Endothelial cell of umbilical vein (primary cell): ENCODE measurements at regions not wholly inside any gene's neighbourhood (a gene's known extent, or its start where the extent isn't known, plus 50 kb on each side); places are given as distances from the start of the nearest gene placed in this dataset.

Source experiments
- BruUV-seq: library from RNA; stranded (reverse); fragments of 400-500 nt; replicated peaks from 2 replicates; lab custom pipeline; 2021; lab: Mats Ljungman, UMichigan
- CTCF ChIA-PET: fragments of 300-600, 350-600 bp; sonication (Branson Sonifier 250); formaldehyde crosslinking; loops from one replicate; lab custom pipeline; 2021; ENCODE audit warnings: antibody characterized with exemption, inconsistent platforms; lab: Charles Lee
- POLR2A ChIA-PET: fragments of 300-600, 350-600 bp; sonication (Branson Sonifier 250); formaldehyde crosslinking; loops from one replicate; lab custom pipeline; 2021; ENCODE audit warnings: antibody characterized with exemption, inconsistent platforms; lab: Charles Lee
- DNase-seq: peaks from one replicate; pipeline ENCODE4 v3.0.0-alpha.2; 2011; ENCODE audit warnings: low read depth, low spot score
- FAIRE-seq: peaks from 2 replicates; lab custom pipeline; 2011; peaks lifted over from hg19 to GRCh38; lab: Jason Lieb, UNC
- H2AFZ ChIP-seq: 2 replicates; pipeline ENCODE4 v1.6.0; 2012; ENCODE audit warnings: low read depth, low read length, control low read depth, inconsistent platforms
- H3K27ac ChIP-seq: 2 replicates; pipeline ENCODE4 v1.5.1; 2011; ENCODE audit warnings: low read depth, mild to moderate bottlenecking, control low read depth, low read length, moderate library complexity; ENCODE audit not compliant: insufficient read depth
- H3K27me3 ChIP-seq, 2 experiments: 2 replicates each; pipeline versions ENCODE4 v1.6.0 to v1.6.1; 2011; ENCODE audit warnings: low read length in 2 of 2, mixed read lengths in 1 of 2; ENCODE audit not compliant: control insufficient read depth in 2 of 2, insufficient read depth in 2 of 2
- H3K36me3 ChIP-seq, 2 experiments: 2 replicates in 1 of 2; 3 replicates in 1 of 2; pipeline ENCODE4 v1.5.1; 2011; ENCODE audit warnings: low read length in 2 of 2, mild to moderate bottlenecking in 1 of 2, moderate library complexity in 1 of 2; ENCODE audit not compliant: control insufficient read depth in 2 of 2, insufficient read depth in 2 of 2; ENCODE audit errors: extremely low read depth in 1 of 2
- H3K4me1 ChIP-seq: 3 replicates; pipeline ENCODE4 v1.5.1; 2011; ENCODE audit warnings: mild to moderate bottlenecking, low read length; ENCODE audit not compliant: control insufficient read depth, insufficient read depth; ENCODE audit errors: extremely low read depth
- H3K4me2 ChIP-seq: 2 replicates; pipeline ENCODE4 v1.6.1; 2011; ENCODE audit warnings: low read length, control low read depth, mixed read lengths; ENCODE audit not compliant: insufficient read depth
- H3K4me3 ChIP-seq, 3 experiments: fragments of 200-600 bp in 1 of 3; sonication (generic), shearing (Covaris generic) in 1 of 3; replicated peaks in 1 of 3; 2 replicates each; pipeline ENCODE4 v1.5.1; 2011 to 2016; ENCODE audit warnings: control low read depth in 3 of 3, low read length in 3 of 3, mild to moderate bottlenecking in 2 of 3, inconsistent platforms in 1 of 3, low read depth in 1 of 3, moderate library complexity in 1 of 3; ENCODE audit not compliant: insufficient read depth in 1 of 3
- H3K79me2 ChIP-seq: 2 replicates; pipeline ENCODE4 v1.6.0; 2012; ENCODE audit warnings: low read length, inconsistent platforms; ENCODE audit not compliant: control insufficient read depth, insufficient read depth
- H3K9ac ChIP-seq: replicated peaks from 2 replicates; pipeline ENCODE3; 2011; ENCODE audit warnings: low read length, control low read depth; ENCODE audit not compliant: insufficient read depth; ENCODE audit errors: extremely low read depth
- H3K9me1 ChIP-seq: replicated peaks from 3 replicates; pipeline ENCODE4 v1.6.0; 2011; ENCODE audit warnings: mild to moderate bottlenecking, low read length; ENCODE audit not compliant: control insufficient read depth, insufficient read depth; ENCODE audit errors: extremely low read depth
- H3K9me3 ChIP-seq: replicated peaks from 2 replicates; pipeline ENCODE4 v1.5.1; 2012; ENCODE audit warnings: low read length, inconsistent platforms; ENCODE audit not compliant: control insufficient read depth, insufficient read depth
- H4K20me1 ChIP-seq: replicated peaks from 2 replicates; pipeline ENCODE3; 2011; ENCODE audit warnings: mild to moderate bottlenecking, low read length; ENCODE audit not compliant: control insufficient read depth, insufficient read depth; ENCODE audit errors: extremely low read depth
- EZH2 ChIP-seq: IDR thresholded peaks from 2 replicates; pipeline ENCODE4 v1.6.1; 2012; ENCODE audit warnings: borderline replicate concordance, low read depth, mild to moderate bottlenecking, moderate library complexity, low read length, inconsistent platforms; ENCODE audit not compliant: severe bottlenecking
- FOS ChIP-seq: IDR thresholded peaks from 2 replicates; pipeline ENCODE4 v1.6.1; 2011; ENCODE audit warnings: mild to moderate bottlenecking, low read length, moderate library complexity, borderline replicate concordance; ENCODE audit not compliant: insufficient read depth
- GATA2 ChIP-seq: IDR thresholded peaks from 2 replicates; pipeline ENCODE4 v1.7.0; 2011; ENCODE audit warnings: low read depth, mild to moderate bottlenecking, moderate library complexity, mixed read lengths, low read length; ENCODE audit not compliant: insufficient read length, insufficient read depth
- JUN ChIP-seq: IDR thresholded peaks from 2 replicates; pipeline ENCODE4 v1.6.1; 2011; ENCODE audit warnings: borderline replicate concordance, low read depth; ENCODE audit not compliant: insufficient read length, insufficient read depth
- MYC ChIP-seq: IDR thresholded peaks from one replicate; pipeline ENCODE4 v1.6.1; 2011; ENCODE audit warnings: mild to moderate bottlenecking, low read depth, low read length
- POLR2A ChIP-seq: IDR thresholded peaks from 2 replicates; pipeline ENCODE4 v1.6.1; 2012; ENCODE audit warnings: low read depth, mild to moderate bottlenecking, control low read depth, low read length
- POLR2AphosphoS5 ChIP-seq: IDR thresholded peaks from 2 replicates; pipeline ENCODE4 v1.6.1; 2012; ENCODE audit warnings: low read depth, mild to moderate bottlenecking, control low read depth, low read length, moderate library complexity; ENCODE audit not compliant: insufficient read depth
- dilution Hi-C: fragments of 300-500 bp; cut with MboI; formaldehyde crosslinking; loops from one replicate; pipeline ENCODE4 v1.15.0; 2019; ENCODE audit warnings: low sequenced_read_pairs; ENCODE audit not compliant: extremely low pct_ligation_motif_present
- intact Hi-C: fragments of 100-400 bp; cut with micrococcal nuclease; formaldehyde crosslinking; loops from one replicate; pipeline ENCODE4 v1.10.0; 2022
- TF ChIP-seq, protein P1 (sequence below): IDR thresholded peaks from 2 replicates; pipeline ENCODE4 v1.6.1; 2011; ENCODE audit not compliant: insufficient read depth, insufficient read length
- TF ChIP-seq, protein P2 (sequence below), 2 donors: IDR thresholded peaks; 1 replicate in 1 of 2; 2 replicates in 1 of 2; pipeline ENCODE4 v1.5.1; 2011; ENCODE audit warnings: low read length in 2 of 2, mild to moderate bottlenecking in 2 of 2, moderate library complexity in 2 of 2, control low read depth in 1 of 2, inconsistent platforms in 1 of 2, low read depth in 1 of 2; ENCODE audit not compliant: insufficient read depth in 1 of 2; ENCODE audit errors: extremely low read depth in 1 of 2

DNA sequence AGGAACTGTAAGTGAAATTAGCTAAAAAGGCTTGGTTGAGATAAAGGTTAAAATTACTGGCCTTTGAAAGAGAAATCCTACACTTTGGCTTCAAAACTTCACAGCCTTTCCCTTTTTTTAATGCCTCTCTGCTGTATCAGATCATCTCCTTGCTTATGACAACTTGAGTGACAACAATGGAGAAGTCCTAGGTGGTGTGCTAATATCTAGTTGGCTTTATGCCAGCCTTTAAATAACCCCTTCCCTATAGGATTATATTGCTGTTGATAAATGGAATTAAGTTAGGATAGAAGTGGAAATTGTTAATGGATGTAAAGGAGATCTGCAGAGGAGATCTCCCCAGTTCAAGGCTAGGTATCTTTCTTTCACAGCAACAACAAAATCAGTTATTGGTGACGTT lies 130.2 kb upstream of the ATP1B1 start:
- H3K9me3 ChIP-seq: no peaks in the 10 kb centered on the region
- H3K27me3 ChIP-seq: no peaks in the 10 kb centered on the region
- H3K4me1 ChIP-seq: no peaks in the 10 kb centered on the region
- BruUV-seq: no TSS peak
- intact Hi-C loops (no loop called here), dilution Hi-C loops (no loop called here)
- DNase-seq: no peak
- no peak for TF ChIP-seq MYC
- no peak for TF ChIP-seq POLR2A
- no peak for TF ChIP-seq EZH2
- TF ChIP-seq, protein P1, sequence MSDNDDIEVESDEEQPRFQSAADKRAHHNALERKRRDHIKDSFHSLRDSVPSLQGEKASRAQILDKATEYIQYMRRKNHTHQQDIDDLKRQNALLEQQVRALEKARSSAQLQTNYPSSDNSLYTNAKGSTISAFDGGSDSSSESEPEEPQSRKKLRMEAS: no peak
- no peak for TF ChIP-seq FOS
- TF ChIP-seq, protein P2, sequence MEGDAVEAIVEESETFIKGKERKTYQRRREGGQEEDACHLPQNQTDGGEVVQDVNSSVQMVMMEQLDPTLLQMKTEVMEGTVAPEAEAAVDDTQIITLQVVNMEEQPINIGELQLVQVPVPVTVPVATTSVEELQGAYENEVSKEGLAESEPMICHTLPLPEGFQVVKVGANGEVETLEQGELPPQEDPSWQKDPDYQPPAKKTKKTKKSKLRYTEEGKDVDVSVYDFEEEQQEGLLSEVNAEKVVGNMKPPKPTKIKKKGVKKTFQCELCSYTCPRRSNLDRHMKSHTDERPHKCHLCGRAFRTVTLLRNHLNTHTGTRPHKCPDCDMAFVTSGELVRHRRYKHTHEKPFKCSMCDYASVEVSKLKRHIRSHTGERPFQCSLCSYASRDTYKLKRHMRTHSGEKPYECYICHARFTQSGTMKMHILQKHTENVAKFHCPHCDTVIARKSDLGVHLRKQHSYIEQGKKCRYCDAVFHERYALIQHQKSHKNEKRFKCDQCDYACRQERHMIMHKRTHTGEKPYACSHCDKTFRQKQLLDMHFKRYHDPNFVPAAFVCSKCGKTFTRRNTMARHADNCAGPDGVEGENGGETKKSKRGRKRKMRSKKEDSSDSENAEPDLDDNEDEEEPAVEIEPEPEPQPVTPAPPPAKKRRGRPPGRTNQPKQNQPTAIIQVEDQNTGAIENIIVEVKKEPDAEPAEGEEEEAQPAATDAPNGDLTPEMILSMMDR (IDR thresholded peaks at IDR 0.05; ENCODE audit: extremely low read depth in 1 of 2, insufficient read depth in 1 of 2, low read depth in 1 of 2, low read length in 2 of 2): no peak
- TF ChIP-seq JUN: no peak
- no peak for TF ChIP-seq POLR2AphosphoS5
- no peak for TF ChIP-seq GATA2
- no peak overlapping the region for H3K9ac ChIP-seq
- H3K79me2 ChIP-seq: no peaks in the 10 kb centered on the region
- H3K4me3 ChIP-seq: no peak overlapping the region
- H3K27ac ChIP-seq: no peak overlapping the region
- ChIA-PET POLR2A (no interaction called here), CTCF (no interaction called here)
- H3K9me1 ChIP-seq: no peaks in the 10 kb centered on the region
- no peak for FAIRE-seq
- no peak overlapping the region for H3K4me2 ChIP-seq
- no peak overlapping the region for H2AFZ ChIP-seq
- H4K20me1 ChIP-seq: no peaks in the 10 kb centered on the region
- no peaks in the 10 kb centered on the region for H3K36me3 ChIP-seq
